Astrocyte of the spinal cord (primary cell): ENCODE measurements at regions not wholly inside any gene's neighbourhood (a gene's known extent, or its start where the extent isn't known, plus 50 kb on each side); places are given as distances from the start of the nearest gene placed in this dataset.

Source experiments
- DNase-seq: peaks from one replicate; pipeline ENCODE4 v3.0.0; 2011; ENCODE audit warnings: low read depth, low spot score
- H3K4me3 ChIP-seq: 2 replicates; pipeline ENCODE4 v1.5.1; 2011; ENCODE audit warnings: low read depth, mild to moderate bottlenecking, low read length, moderate library complexity
- CTCF ChIP-seq: IDR thresholded peaks from 2 replicates; pipeline ENCODE4 v1.5.1; 2012; ENCODE audit warnings: low read depth, mild to moderate bottlenecking, low read length, inconsistent platforms
- in situ Hi-C: cut with HindIII; loops from 2 replicates; pipeline ENCODE4 v1.10.0; 2017; ENCODE audit warnings: low sequenced_read_pairs

- no peak for TF ChIP-seq CTCF
- H3K4me3 ChIP-seq = no peak overlapping the region
- in situ Hi-C loops = no loop called here
- DNase-seq = no peak
These were observed 147.6 kb downstream of the BRMS1L start for GRCh38 chr14:35973770-35974169.

- in situ Hi-C loops = no loop called here
- H3K4me3 ChIP-seq = no peak overlapping the region
- no peak for TF ChIP-seq CTCF
- DNase-seq = no peak
These were observed 146.0 kb downstream of the BRMS1L start for GRCh38 chr14:35971965-35972630.

DNA sequence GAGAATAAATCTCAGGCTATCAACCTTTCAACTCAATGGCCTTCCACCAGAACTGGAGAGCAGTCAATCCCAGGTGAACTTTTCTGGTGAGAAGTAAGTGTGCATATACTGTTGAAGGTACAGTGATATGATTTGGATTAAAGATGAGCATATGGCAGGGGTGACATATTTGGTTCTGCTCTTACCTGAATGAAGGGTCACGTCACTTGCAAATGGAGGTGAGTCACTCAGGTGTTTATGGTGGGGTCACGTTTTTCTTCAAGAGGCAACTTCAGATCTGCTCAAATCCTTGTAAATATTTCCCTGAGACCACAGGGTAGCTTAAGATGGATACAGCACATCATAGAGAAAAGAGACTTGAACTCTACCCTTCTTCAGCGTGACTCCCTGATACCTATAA lies 143.2 kb downstream of the BRMS1L start:
- no peak overlapping the region for H3K4me3 ChIP-seq
- DNase-seq = no peak
- no peak for TF ChIP-seq CTCF
- in situ Hi-C loops = no loop called here

- no peak overlapping the region for H3K4me3 ChIP-seq
- DNase-seq = no peak
- no peak for TF ChIP-seq CTCF
- in situ Hi-C loops = no loop called here
These were observed 139.3 kb downstream of the BRMS1L start for GRCh38 chr14:35965400-35965799.

DNA sequence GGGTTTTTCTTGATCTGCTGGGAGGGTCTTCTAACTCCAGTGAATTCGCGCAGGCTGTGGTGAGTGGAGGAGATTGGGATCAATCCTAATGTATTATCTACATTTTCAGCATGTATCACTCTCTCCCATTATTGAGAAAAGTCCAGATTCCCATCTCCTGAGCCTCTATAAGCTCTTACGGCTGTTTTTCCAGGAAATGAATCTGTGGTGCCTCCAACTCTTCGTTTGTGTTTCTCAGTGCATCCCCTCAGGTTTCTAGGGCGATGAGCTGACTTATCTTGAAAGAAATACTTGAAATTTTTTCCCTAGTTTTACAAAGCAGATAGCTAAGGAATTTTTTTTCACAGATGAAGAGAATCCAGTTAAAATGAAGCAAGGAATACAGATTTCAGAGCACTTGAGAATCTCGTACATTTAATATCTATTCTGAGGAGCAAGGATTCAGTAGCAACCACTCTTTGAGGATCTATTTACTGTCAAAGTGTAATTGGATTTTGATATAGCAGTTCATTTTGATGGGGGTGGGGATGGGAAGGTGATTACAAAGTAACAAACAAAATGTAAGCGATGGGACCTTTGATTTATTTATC lies 138.7 kb downstream of the BRMS1L start:
- H3K4me3 ChIP-seq = no peak overlapping the region
- DNase-seq = no peak
- no peak for TF ChIP-seq CTCF
- in situ Hi-C loops = no loop called here

DNA sequence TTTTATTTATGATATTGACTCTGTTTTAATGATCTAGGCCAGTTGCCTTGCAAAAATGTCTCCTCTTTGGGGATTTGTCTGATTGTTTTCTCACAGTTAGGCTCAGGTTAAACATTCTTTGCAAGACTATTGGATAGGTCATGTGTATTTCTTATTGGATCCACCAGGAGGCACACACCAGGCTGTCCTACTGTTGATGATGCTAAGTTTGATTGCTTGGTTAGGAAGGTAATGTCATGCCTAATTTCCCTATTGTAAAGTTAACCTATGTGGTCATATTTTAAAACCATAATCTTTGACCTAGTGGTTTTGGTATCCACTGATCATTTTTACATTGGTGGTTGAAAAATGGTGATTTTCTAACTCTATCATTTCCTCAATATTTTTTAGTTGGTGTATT lies 137.1 kb downstream of the BRMS1L start:
- TF ChIP-seq CTCF = no peak
- DNase-seq = no peak

More for the DNA sequence above, 137.1 kb downstream of the BRMS1L start:
- no peak overlapping the region for H3K4me3 ChIP-seq
- in situ Hi-C loops = no loop called here
